SU-DHL-6 (cell line): ENCODE measurements at regions not wholly inside any gene's neighbourhood (a gene's known extent, or its start where the extent isn't known, plus 50 kb on each side); places are given as distances from the start of the nearest gene placed in this dataset.

Experiments
- EZH2phosphoT487 ChIP-seq: fragments of 200-600 bp; sonication (generic), shearing (Covaris generic); conservative IDR thresholded peaks from 2 replicates; pipeline ENCODE4 v1.6.1; 2018; ENCODE audit warnings: mild to moderate bottlenecking, antibody characterized with exemption, low read length, moderate library complexity, mixed read lengths
- TF ChIP-seq, protein P1 (sequence below): fragments of 200-600 bp; sonication (generic); IDR thresholded peaks from one replicate; pipeline ENCODE4 v1.5.1; 2017; ENCODE audit warnings: antibody characterized with exemption, mild to moderate bottlenecking, low read length, moderate library complexity; ENCODE audit not compliant: insufficient read depth, poor library complexity, severe bottlenecking

DNA sequence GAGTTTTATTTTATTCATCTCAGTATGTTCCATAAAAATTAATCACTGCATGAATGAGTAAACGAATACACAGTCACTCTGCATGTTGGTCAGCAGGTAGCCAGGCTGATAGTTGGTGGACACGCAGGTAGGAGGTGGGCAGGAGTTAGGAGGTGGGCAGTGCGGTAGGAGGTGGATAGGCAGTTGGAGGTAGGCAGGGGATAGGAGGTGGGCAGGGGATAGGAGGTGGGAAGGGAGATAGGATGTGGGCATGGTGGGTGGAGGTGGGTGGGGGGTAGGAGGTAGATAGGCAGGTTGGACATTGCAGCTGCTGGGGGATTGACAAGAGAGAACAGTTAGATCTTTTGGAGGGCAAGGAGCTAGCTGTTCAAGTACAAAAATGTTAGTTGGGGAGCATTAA lies 322.7 kb downstream of the PTPRU start:
- TF ChIP-seq, protein P1, sequence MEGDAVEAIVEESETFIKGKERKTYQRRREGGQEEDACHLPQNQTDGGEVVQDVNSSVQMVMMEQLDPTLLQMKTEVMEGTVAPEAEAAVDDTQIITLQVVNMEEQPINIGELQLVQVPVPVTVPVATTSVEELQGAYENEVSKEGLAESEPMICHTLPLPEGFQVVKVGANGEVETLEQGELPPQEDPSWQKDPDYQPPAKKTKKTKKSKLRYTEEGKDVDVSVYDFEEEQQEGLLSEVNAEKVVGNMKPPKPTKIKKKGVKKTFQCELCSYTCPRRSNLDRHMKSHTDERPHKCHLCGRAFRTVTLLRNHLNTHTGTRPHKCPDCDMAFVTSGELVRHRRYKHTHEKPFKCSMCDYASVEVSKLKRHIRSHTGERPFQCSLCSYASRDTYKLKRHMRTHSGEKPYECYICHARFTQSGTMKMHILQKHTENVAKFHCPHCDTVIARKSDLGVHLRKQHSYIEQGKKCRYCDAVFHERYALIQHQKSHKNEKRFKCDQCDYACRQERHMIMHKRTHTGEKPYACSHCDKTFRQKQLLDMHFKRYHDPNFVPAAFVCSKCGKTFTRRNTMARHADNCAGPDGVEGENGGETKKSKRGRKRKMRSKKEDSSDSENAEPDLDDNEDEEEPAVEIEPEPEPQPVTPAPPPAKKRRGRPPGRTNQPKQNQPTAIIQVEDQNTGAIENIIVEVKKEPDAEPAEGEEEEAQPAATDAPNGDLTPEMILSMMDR = no peak
- TF ChIP-seq EZH2phosphoT487 = no peak
